GM19438 (cell line): ENCODE measurements at regions not wholly inside any gene's neighbourhood (a gene's known extent, or its start where the extent isn't known, plus 50 kb on each side); places are given as distances from the start of the nearest gene placed in this dataset.
A peak's percentile ranks its signal among the peaks of the same experiment; 100 is the strongest.

Experiments used
- ATAC-seq: cut with Tn5 transposase; IDR thresholded peaks from one replicate; pipeline ENCODE4 v1.9.1; 2021; ENCODE audit warnings: low read depth; ENCODE audit not compliant: unreplicated experiment

DNA sequence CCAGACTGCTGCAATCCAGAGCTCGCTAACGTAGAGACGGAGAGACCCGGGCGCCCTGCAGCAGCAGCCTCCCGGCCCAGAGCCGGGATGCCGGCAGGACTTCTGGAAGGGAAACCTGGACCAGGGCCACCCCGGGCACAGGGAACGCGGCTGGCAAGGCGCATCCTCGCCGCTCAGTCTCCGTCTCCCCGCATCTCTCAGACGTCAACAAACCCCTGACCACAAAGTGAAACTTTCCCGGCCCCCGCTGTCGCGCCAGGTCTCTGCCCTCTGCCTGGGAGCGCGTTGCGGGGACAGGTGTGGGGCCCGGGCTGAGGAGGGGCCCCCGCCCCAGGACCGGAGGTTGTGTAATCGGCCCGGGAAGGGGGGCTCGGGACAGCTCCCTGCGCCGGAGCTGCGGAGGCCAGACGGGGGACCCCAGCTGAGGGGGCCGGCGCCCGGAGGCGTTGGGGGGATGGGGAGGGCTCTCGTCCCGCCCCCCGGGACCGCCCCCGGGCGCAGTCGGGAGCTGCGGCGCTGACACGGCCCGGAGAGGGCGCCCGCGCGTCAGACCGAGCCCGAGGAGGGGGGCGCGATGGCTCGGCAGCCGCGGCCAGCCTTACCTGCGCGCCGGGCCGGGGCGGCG lies 116.6 kb upstream of the HIVEP3 start:
- peak; percentile 68 for ATAC-seq

DNA sequence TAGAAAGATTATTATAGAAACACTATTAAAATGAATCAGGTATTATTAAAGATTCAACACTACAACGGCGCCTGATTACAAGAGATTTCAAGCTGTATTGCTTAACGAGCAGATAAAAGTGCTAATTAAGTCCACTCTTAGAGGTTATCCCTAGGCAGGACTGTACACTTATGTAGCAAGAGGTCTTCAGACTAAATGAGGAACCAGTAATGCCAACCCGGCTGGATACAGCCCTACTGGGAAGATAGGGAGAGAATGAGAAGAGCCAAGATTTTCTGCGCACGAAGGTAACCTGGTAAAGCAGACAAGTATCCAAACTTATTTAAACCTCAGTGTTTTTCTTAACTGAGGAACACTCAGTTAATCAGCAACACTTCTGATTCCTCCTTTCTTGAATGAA lies 115.7 kb upstream of the HIVEP3 start:
- no peak for ATAC-seq

DNA sequence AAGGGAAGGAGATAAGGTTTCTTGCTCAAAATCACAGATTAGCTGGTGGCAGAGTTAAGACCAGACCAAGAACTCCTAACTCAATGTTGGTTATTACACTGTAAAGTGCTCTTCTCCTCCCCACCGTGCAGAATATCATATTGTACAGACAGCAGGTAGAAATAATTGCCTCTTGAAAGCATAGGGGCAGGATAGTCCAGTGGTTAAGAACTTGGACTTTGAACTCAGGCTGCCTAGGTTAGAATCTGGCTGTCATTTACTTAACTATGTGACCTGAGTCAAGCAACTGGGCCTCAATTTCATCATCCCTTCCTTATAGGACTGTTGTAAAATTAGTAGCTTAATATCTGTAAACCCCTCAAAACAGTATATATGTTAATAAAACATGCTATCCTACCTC lies 114.9 kb upstream of the HIVEP3 start:
- no peak for ATAC-seq

- ATAC-seq = no peak
Observed at GRCh38 chr1:42017730-42018129, 99.0 kb upstream of the HIVEP3 start.

DNA sequence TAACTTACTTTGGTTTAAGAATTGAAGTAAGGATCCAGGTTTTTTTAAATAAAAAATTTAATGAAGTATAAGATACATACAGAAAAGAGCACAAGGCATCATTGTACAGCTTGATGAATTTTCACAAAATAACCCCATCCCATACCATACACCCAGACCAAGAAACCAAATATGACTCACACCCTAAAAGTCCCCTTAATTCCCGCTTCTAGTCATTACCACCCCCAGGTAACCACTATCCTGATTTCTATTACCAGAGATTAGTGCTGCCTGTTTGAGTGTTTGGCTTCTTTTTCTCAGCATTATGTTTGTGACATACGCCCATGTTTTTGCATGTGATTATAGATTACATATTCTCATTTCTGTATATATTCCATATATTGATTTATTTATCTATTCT lies 98.5 kb upstream of the HIVEP3 start:
- no peak for ATAC-seq

GRCh38 chr1:42014823-42015222 lies 96.1 kb upstream of the HIVEP3 start:
- no peak for ATAC-seq

DNA sequence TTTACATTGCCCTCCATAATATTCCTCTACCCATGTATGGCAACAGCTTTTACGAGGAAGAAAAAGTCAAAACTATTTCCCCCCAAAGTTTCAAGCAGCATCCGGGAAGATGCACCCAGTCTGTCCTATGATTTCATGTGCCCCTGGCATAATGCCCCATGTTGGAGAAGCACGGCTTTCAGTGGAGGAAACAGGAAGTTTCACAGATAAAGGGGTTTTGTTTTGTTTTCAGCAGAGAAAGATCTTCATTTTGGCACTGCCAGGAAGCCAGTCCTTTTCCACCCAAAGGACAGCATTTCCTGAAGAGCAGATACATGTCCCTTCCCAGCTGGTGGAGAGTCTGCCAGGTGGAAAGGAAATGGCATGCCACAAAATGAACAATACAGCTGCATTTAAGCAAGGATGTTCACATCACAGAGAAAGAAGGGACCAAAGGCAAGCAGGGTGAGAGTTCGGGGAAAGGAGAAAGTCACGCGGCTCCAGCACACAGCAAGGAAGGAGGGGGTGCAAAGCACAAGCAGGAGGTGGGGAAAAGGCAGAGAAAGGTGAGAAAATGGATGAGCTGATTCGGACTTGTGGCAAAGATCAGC lies 95.3 kb upstream of the HIVEP3 start:
- no peak for ATAC-seq

DNA sequence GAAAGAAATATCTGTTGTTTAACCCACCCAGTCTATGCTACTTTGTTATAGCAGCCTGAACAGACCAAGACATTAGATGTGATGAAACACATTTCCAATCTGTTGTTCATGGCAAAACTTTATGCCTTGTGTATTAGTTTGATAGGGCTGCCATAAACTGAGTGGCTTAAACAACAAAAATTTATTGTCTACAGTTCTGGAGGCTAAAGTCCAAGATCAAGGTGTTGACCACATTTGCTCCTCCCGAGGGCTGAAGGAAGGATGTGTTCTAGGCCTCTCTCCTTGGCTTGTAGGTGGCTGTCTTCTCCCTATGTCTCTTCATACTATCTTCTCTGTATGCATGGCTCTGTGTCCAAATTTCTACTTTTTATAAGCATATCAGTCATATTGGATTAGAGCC lies 94.1 kb upstream of the HIVEP3 start:
- no peak for ATAC-seq

DNA sequence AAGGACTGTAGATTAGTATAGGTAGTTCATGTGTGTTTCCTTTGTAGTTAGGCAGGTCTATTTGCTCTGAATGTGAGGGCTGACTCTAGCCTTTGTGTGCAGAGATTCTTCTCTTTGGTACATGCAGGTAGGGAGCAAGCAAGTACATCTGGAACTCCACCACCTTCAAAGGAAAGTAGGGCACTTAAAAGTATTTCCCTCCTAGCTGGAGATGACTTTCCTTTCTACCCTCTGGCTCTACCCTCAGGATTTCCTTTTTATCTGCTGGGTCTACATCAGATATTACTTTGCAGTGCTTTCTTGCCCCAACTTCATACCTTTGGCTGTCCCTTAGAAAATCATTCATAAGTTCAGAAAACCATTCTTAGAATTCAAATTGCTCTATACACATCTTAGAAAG lies 91.7 kb upstream of the HIVEP3 start:
- no peak for ATAC-seq

GRCh38 chr1:42008264-42008663 lies 89.5 kb upstream of the HIVEP3 start:
- no peak for ATAC-seq

DNA sequence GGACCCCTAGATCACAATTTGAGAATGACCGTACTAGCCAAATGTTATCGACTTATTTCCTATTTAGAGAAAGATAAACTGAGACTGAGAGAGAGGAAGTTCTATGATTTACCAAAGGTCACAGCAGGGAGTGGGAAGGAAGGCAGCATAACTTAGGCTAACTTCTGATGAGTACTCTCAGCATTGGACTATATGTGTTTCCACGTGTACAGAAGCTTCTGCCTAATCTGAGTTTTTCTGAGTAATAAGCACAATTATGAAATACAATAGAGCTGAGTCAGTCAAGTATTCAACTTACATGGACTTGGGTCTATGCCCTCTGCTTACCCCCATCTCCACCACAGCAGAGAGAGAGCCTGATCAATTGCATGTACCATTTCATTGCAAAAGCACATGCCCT lies 88.1 kb upstream of the HIVEP3 start:
- no peak for ATAC-seq

DNA sequence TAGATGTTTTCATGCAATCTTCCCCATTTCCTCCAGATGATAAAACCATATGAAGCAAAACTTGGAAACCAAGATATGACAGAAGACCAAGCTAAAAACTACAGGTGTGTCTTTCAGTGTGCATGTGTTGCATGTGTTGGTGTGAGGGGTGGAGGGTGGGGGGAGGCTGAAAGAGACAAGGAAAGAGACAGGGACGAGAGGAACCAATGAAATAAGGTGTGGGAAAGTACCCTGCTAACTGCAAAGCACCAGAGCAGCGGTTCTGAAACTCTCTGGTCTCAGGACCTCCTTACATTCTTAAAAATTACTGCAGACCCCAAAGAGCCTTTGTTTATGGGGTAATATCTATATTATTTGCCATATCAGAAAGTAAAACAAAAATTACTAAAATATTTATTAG lies 87.4 kb upstream of the HIVEP3 start:
- no peak for ATAC-seq

- ATAC-seq = no peak
Observed at GRCh38 chr1:42005530-42005929, 86.8 kb upstream of the HIVEP3 start.

- no peak for ATAC-seq
Observed at GRCh38 chr1:42004860-42005259, 86.1 kb upstream of the HIVEP3 start.

DNA sequence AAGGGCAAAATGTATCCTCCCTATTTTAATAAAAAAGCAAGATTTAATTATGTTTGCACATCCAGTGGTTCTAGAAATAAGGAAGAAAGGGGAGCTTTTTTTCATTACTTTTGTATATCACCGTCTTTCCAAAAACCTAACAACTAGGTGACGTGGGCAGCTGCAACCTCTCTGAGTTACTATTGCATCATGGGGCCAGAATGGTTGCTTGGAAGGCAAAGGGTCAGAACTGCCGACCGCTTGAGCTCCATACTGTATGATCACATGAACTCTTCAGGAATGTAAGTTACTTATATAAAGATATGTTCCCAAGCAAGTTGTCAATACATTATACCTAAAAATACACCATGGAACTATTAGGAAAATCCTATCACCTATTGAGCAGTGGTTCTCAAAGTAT lies 85.6 kb upstream of the HIVEP3 start:
- no peak for ATAC-seq

- ATAC-seq = no peak
Observed at GRCh38 chr1:42003433-42003832, 84.7 kb upstream of the HIVEP3 start.

GRCh38 chr1:42002220-42002619 lies 83.5 kb upstream of the HIVEP3 start:
- no peak for ATAC-seq

DNA sequence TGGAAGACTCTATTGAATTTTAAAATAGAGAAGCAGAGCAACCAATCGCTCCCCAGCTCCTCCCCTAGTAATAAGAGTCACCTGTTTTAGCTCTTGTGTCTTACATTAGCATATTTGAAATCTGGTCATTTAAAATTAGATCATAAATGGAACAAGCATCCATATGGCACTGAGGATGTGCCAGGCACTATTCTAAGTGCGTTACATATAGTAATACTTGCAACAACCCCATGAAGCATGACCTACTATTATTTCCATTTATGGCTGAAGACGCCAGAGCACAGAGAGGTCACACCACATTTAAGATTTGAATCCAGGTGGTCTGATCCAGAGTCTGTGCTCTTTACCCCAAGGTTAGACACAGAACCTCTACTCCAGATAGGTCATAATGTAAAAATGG lies 82.0 kb upstream of the HIVEP3 start:
- ATAC-seq = no peak

DNA sequence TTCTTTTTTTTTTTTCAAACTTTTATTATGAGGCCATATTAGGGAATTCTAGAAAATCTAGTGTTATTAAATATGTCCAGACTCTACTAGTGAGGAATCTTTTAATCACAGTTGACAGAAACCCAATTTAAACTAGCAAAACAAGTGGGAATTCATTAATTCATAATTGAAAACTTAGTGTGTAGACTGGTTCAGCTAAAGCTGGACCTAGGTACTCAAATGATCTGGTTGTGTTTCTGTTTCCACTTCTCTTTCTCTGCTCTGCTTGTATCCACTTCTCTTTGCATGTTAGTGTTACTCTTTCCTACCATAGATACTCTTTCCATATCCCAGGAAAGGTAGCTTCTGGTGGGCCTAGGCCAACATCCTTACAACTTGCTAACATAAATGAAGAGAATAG lies 81.2 kb upstream of the HIVEP3 start:
- ATAC-seq = no peak

DNA sequence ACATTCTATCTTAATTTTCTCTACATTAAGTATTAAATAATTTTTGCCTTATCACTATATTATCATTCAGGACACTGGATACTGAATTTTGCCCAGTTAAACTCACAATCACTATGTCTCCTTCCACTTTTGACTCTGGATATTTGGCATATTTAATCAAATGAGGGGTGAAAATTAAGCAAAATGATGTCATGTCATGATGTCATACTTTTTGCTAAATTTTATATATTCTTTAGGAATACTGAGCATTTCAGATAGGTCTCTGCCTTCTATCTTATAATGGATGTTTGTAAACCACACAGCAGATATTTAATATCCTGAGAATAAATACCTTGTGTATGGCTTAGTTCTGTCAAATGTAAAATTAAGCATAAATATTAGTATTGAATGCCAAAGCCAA lies 79.5 kb upstream of the HIVEP3 start:
- ATAC-seq = no peak

DNA sequence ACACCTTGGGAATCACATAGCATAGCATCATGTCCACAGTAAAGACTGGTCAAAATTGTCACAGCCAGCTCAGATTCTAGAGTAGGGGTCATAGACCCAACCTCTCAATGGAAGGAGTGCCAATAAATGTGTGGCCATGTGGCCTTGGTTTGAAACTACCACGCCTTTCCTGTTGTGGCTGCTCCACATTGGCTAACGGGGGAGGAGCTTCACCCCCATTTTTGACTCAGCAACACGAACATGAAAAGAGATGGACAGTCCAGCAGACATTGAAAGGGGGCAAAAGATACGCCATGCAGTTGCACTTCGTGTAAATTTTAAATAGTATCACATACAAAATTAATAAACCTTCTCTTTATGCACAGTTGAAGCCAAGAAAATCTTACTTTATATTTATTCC lies 78.4 kb upstream of the HIVEP3 start:
- ATAC-seq = no peak

DNA sequence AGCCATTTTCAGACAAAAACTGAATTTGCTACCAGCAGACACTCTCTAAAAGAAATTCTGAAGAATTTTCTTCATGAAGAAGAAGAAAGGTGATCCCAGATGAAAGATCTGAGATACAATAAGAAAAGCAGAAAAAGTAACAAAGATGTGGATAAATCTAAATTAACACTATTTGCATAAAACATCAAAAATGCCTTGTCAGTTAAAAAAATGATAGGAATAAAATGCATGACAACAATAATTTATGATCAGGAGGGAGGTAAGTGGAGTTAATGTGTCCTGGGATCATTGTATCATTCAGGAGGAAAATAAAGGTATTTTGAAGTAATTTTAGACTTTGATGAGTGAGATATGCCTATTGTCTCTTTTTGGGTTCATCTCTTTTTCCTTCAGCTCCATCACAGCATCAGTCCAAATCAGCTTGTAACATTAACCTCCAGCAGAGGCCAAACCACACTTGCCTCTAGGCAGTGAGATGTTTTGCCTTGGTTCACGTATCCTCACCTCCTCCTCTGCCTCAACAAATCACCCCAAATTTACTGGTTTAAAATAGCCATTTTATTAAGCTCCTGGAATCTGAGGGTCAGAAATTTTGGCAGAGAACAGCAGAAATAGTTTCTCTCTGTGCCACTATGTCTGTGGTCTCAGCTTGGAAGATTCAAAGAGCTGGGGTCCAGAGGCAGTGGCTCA lies 76.9 kb upstream of the HIVEP3 start:
- no peak for ATAC-seq
